ENCODE measurements at regions not wholly inside any gene's neighbourhood (a gene's known extent, or its start where the extent isn't known, plus 50 kb on each side); places are given as distances from the start of the nearest gene placed in this dataset.
"Not testable (repeated sequence)": the region's sequence is repeated elsewhere in the genome, so short reads cannot be mapped to it uniquely, and the experiment has no call there.

GRCh38 chr10:109757670-109758069 is 165.6 kb downstream of the XPNPEP1 start:
- not testable (repeated sequence) for TF ChIP-seq POLR2A, SPI1, POLR2AphosphoS5, TAF1, POU2F2 (IDR thresholded peaks at IDR 0.05; ENCODE audit: low read depth, low read length)
